NOMO-1 treated with DMSO at 0.1 percent for 48 hours (cell line): ENCODE measurements at regions not wholly inside any gene's neighbourhood (a gene's known extent, or its start where the extent isn't known, plus 50 kb on each side); places are given as distances from the start of the nearest gene placed in this dataset.

ENCODE experiments used
- DNase-seq: peaks from one replicate; lab custom pipeline; 2025; ENCODE audit not compliant: unreplicated experiment; lab: John Stamatoyannopoulos, UW

- DNase-seq: no peak
Observed at GRCh38 chr1:101316799-101317198, 80.0 kb downstream of the S1PR1 start.

- DNase-seq: no peak
Observed at GRCh38 chr1:101317590-101317989, 80.8 kb downstream of the S1PR1 start.

- DNase-seq: no peak
Observed at GRCh38 chr1:101323535-101323934, 86.7 kb downstream of the S1PR1 start.

GRCh38 chr1:101325144-101325543 lies 88.3 kb downstream of the S1PR1 start:
- DNase-seq: no peak

- no peak for DNase-seq
Observed at GRCh38 chr1:101330427-101331130, 93.8 kb downstream of the S1PR1 start.

GRCh38 chr1:101331794-101332193 lies 95.0 kb downstream of the S1PR1 start:
- no peak for DNase-seq

- no peak for DNase-seq
Observed at GRCh38 chr1:101332633-101333032, 95.8 kb downstream of the S1PR1 start.

- DNase-seq: no peak
Observed at GRCh38 chr1:101333186-101333585, 96.4 kb downstream of the S1PR1 start.

- no peak for DNase-seq
Observed at GRCh38 chr1:101337968-101338367, 101.1 kb downstream of the S1PR1 start.

- DNase-seq: no peak
Observed at GRCh38 chr1:101338714-101339430, 102.1 kb downstream of the S1PR1 start.

- no peak for DNase-seq
Observed at GRCh38 chr1:101344745-101345144, 107.9 kb downstream of the S1PR1 start.

GRCh38 chr1:101346419-101346818 lies 109.6 kb downstream of the S1PR1 start:
- no peak for DNase-seq

GRCh38 chr1:101356013-101356412 lies 119.2 kb downstream of the S1PR1 start:
- DNase-seq: no peak

GRCh38 chr1:101356604-101357443 lies 120.0 kb downstream of the S1PR1 start:
- no peak for DNase-seq

GRCh38 chr1:101357444-101357986 lies 120.7 kb downstream of the S1PR1 start:
- peak; percentile 50 for DNase-seq

- no peak for DNase-seq
Observed at GRCh38 chr1:101360506-101360905, 123.7 kb downstream of the S1PR1 start.

- no peak for DNase-seq
Observed at GRCh38 chr1:101363891-101364318, 127.1 kb downstream of the S1PR1 start.

GRCh38 chr1:101364370-101365120 lies 127.7 kb downstream of the S1PR1 start:
- DNase-seq: no peak

GRCh38 chr1:101365186-101365585 lies 128.4 kb downstream of the S1PR1 start:
- no peak for DNase-seq

GRCh38 chr1:101365878-101366277 lies 129.1 kb downstream of the S1PR1 start:
- DNase-seq: no peak
